Neural cell (in vitro differentiated cells): ENCODE measurements at regions not wholly inside any gene's neighbourhood (a gene's known extent, or its start where the extent isn't known, plus 50 kb on each side); places are given as distances from the start of the nearest gene placed in this dataset.

Source experiments
- CTCF ChIP-seq: fragments of 450-650 bp; IDR thresholded peaks from 2 replicates; pipeline ENCODE4 v1.5.1; 2014; ENCODE audit warnings: antibody characterized with exemption, mild to moderate bottlenecking, moderate library complexity; ENCODE audit not compliant: poor library complexity, severe bottlenecking
- EP300 ChIP-seq: fragments of 450-650 bp; conservative IDR thresholded peaks from 2 replicates; pipeline ENCODE4 v1.6.1; 2014; ENCODE audit warnings: antibody characterized with exemption, mild to moderate bottlenecking, moderate library complexity; ENCODE audit not compliant: poor library complexity, severe bottlenecking
- EZH2 ChIP-seq: fragments of 200-600, 300-800 bp; shearing (Covaris generic), sonication (generic); IDR thresholded peaks from 2 replicates; pipeline ENCODE4 v1.6.1; 2014; ENCODE audit warnings: antibody characterized with exemption, low read length, borderline replicate concordance, mild to moderate bottlenecking; ENCODE audit not compliant: insufficient read depth, poor library complexity, severe bottlenecking

- no peak for TF ChIP-seq CTCF
- TF ChIP-seq EZH2 = no peak
- TF ChIP-seq EP300 = no peak
These were observed 124.9 kb upstream of the CST7 start for GRCh38 chr20:24823989-24824693.
